ENCODE measurements at regions not wholly inside any gene's neighbourhood (a gene's known extent, or its start where the extent isn't known, plus 50 kb on each side); places are given as distances from the start of the nearest gene placed in this dataset.

DNA sequence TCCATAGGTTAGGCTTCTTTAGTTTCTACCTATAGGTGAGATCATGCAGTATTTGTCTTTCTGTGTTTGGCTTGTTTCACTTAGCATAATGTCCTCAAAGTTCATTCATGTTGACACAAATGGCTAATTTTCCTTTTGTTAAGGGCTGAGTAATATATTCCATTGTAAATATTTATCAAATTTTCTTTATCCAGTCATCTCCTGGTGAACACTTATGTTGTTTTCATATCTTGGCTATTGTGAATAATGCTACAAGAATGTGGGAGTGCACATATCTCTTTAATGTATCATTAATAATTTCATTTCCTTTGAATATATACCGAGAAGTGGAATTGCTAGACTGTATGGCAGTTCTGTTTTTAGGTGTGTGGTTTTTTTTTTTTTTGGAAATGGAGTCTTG is 250.9 kb upstream of the SEMA6D start:
- peak overlapping the region; percentile 41; the same call in 1 of the 2 replicates for H3K27ac ChIP-seq (ENCODE audit: insufficient read depth, low read length)
- ChIA-PET POLR2A (ENCODE audit: unreplicated experiment) (no interaction called here), CTCF (no interaction called here)
- no peak overlapping the region for H3K4me3 ChIP-seq (ENCODE audit: insufficient read depth, low read depth, low read length)
- H3K9me3 ChIP-seq (ENCODE audit: control insufficient read depth, insufficient read depth, low read length): peaks cover 4% of the 10 kb centered on the region; the same call in 1 of the 2 replicates
- H4K20me1 ChIP-seq (ENCODE audit: insufficient read depth, low read length): no peaks in the 10 kb centered on the region
- peaks cover 5% of the 10 kb centered on the region for H3K4me1 ChIP-seq (ENCODE audit: control insufficient read depth, insufficient read depth, low read length)
- H3K18ac ChIP-seq (ENCODE audit: low read depth, low read length): peak overlapping the region; percentile 65; the same call in 1 of the 2 replicates
- no TSS peak for BruUV-seq (replicated peaks)
- H3K9ac ChIP-seq (ENCODE audit: low read depth, low read length): no peak overlapping the region
- H3K56ac ChIP-seq (ENCODE audit: extremely low read depth, insufficient read depth, low read length): no peak overlapping the region
- no peak overlapping the region for H2AFZ ChIP-seq (replicated peaks; ENCODE audit: low read length, poor library complexity)
- peaks cover 4% of the 10 kb centered on the region for H3K9me1 ChIP-seq (ENCODE audit: insufficient read depth, low read length)
- H3K23ac ChIP-seq (ENCODE audit: low read depth, low read length): no peak overlapping the region
- peak overlapping the region; percentile 78; the same call in 1 of the 2 replicates for H3K4ac ChIP-seq (ENCODE audit: low read depth, low read length)
- no peak overlapping the region for H4K91ac ChIP-seq (ENCODE audit: insufficient read depth, low read depth, low read length)
- dilution Hi-C loops (cut with HindIII; ENCODE audit: low sequenced_read_pairs, unreplicated experiment) (no loop called here), in situ Hi-C loops (cut with MboI; ENCODE audit: low sequenced_read_pairs) (no loop called here), intact Hi-C loops (cut with micrococcal nuclease) (no loop called here)
- WGBS, 2 experiments (ENCODE audit: extremely low coverage in 2 of 2, insufficient read length in 1 of 2): no CpG with 5 or more reads among the region's 1 CpG
- H2AK5ac ChIP-seq (ENCODE audit: low read depth, low read length): no peak overlapping the region
- H3K4me2 ChIP-seq (ENCODE audit: low read depth, low read length): no peak overlapping the region
- H3K14ac ChIP-seq (replicated peaks; ENCODE audit: low read depth, low read length): 0 out of 2 replicates have a peak overlapping the region, but pooled peaks have one; percentile 57
- H4K8ac ChIP-seq (ENCODE audit: low read depth in 2 of 2, low read length in 2 of 2): peak overlapping the region in 1 of 2 experiments; percentile 69; a peak in 2 of 4 replicates
- no peak for TF ChIP-seq MAFK (IDR thresholded peaks at IDR 0.05; ENCODE audit: low read depth, low read length)
- TF ChIP-seq FOS (IDR thresholded peaks at IDR 0.05; ENCODE audit: low read depth, low read length): peak; percentile 65; the same call in 1 of the 2 replicates
- H2BK120ac ChIP-seq (ENCODE audit: low read depth, low read length): peak overlapping the region; percentile 94
- H4K5ac ChIP-seq (ENCODE audit: low read depth, low read length): peak overlapping the region; percentile 39; the same call in 1 of the 2 replicates
- no peaks in the 10 kb centered on the region for H3K27me3 ChIP-seq (ENCODE audit: control insufficient read depth, insufficient read depth, low read length)
- H2BK20ac ChIP-seq (ENCODE audit: low read depth, low read length): peak overlapping the region; percentile 91; the same call in 1 of the 2 replicates
- H3K36me3 ChIP-seq (ENCODE audit: control insufficient read depth, insufficient read depth, low read length): no peaks in the 10 kb centered on the region
- no peaks in the 10 kb centered on the region for H3K79me1 ChIP-seq (ENCODE audit: low read depth in 1 of 2, low read length in 2 of 2)
- no peak overlapping the region for H2AK9ac ChIP-seq (replicated peaks; ENCODE audit: low read depth, low read length, poor library complexity)
- DNase-seq (peak; percentile 90), ATAC-seq (ENCODE audit: low read depth) (peak; percentile 60)
- H2BK15ac ChIP-seq (ENCODE audit: low read depth, low read length): no peak overlapping the region
- peak overlapping the region; percentile 95 for H2BK5ac ChIP-seq (ENCODE audit: low read depth, low read length, poor library complexity, severe bottlenecking)

All from IMR-90 (cell line).